ENCODE measurements at regions not wholly inside any gene's neighbourhood (a gene's known extent, or its start where the extent isn't known, plus 50 kb on each side); places are given as distances from the start of the nearest gene placed in this dataset.

- no peak for DNase-seq
- intact Hi-C loops (cut with DNase I) = no loop called here
- no peak for ATAC-seq
Measured at GRCh38 chr4:15130441-15130840, 128.2 kb downstream of the CPEB2 start.

GRCh38 chr4:15131551-15131950 is 129.3 kb downstream of the CPEB2 start:
- H3K4me1 ChIP-seq = no peaks in the 10 kb centered on the region
- TF ChIP-seq POLR2A (IDR thresholded peaks at IDR 0.05) (no peak), CTCF (IDR thresholded peaks at IDR 0.05) (no peak)
- WGBS, 2 donors = 61 to 65% methylated on average over 7 of the region's 7 CpGs
- no peak overlapping the region for H3K27ac ChIP-seq
- H3K9me3 ChIP-seq = no peaks in the 10 kb centered on the region
- no peaks in the 10 kb centered on the region for H3K36me3 ChIP-seq (replicated peaks in 1 of 2; ENCODE audit: insufficient read depth in 1 of 2, low read depth in 2 of 2)
- intact Hi-C loops (cut with DNase I) = no loop called here
- H3K27me3 ChIP-seq = no peaks in the 10 kb centered on the region
- DNase-seq (no peak), ATAC-seq (no peak)
- H3K4me3 ChIP-seq = no peak overlapping the region

More at GRCh38 chr4:15130441-15130840, 128.2 kb downstream of the CPEB2 start:
- Histone ChIP-seq H3K4me3 (no peak overlapping the region), H3K4me1 (no peaks in the 10 kb centered on the region), H3K36me3 (replicated peaks in 1 of 2; ENCODE audit: insufficient read depth in 1 of 2, low read depth in 2 of 2) (no peaks in the 10 kb centered on the region), H3K9me3 (no peaks in the 10 kb centered on the region), H3K27me3 (no peaks in the 10 kb centered on the region), H3K27ac (no peak overlapping the region)
- 65 to 69% methylated on average over 2 of the region's 2 CpGs for WGBS, 2 donors
- TF ChIP-seq CTCF (IDR thresholded peaks at IDR 0.05) (no peak), POLR2A (IDR thresholded peaks at IDR 0.05) (no peak)

GRCh38 chr4:15132739-15133138 is 130.5 kb downstream of the CPEB2 start:
- no peaks in the 10 kb centered on the region for H3K27me3 ChIP-seq
- no peak for TF ChIP-seq POLR2A (IDR thresholded peaks at IDR 0.05)
- TF ChIP-seq CTCF (IDR thresholded peaks at IDR 0.05) = no peak
- DNase-seq (no peak), ATAC-seq (no peak)
- intact Hi-C loops (cut with DNase I) = no loop called here
- H3K4me1 ChIP-seq = no peaks in the 10 kb centered on the region
- no peak overlapping the region for H3K27ac ChIP-seq
- H3K36me3 ChIP-seq (replicated peaks in 1 of 2; ENCODE audit: insufficient read depth in 1 of 2, low read depth in 2 of 2) = no peaks in the 10 kb centered on the region
- H3K4me3 ChIP-seq = no peak overlapping the region
- 59 to 63% methylated on average over 4 of the region's 4 CpGs for WGBS, 2 donors
- no peaks in the 10 kb centered on the region for H3K9me3 ChIP-seq

GRCh38 chr4:15139599-15139998 is 137.3 kb downstream of the CPEB2 start:
- H3K36me3 ChIP-seq (replicated peaks in 1 of 2; ENCODE audit: insufficient read depth in 1 of 2, low read depth in 2 of 2) = no peaks in the 10 kb centered on the region
- no peak overlapping the region for H3K27ac ChIP-seq
- DNase-seq (no peak), ATAC-seq (no peak)
- no peaks in the 10 kb centered on the region for H3K4me1 ChIP-seq
- H3K9me3 ChIP-seq = no peaks in the 10 kb centered on the region
- intact Hi-C loops (cut with DNase I) = no loop called here
- no peak for TF ChIP-seq CTCF (IDR thresholded peaks at IDR 0.05)
- no peak for TF ChIP-seq POLR2A (IDR thresholded peaks at IDR 0.05)
- 64 to 71% methylated on average over 1 of the region's 1 CpG for WGBS, 2 donors
- H3K27me3 ChIP-seq = no peaks in the 10 kb centered on the region
- no peak overlapping the region for H3K4me3 ChIP-seq

GRCh38 chr4:15142201-15142600 is 139.9 kb downstream of the CPEB2 start:
- intact Hi-C loops (cut with DNase I) = no loop called here
- 95 to 100% methylated on average over 1 of the region's 1 CpG for WGBS, 2 donors
- TF ChIP-seq POLR2A (IDR thresholded peaks at IDR 0.05) (no peak), CTCF (IDR thresholded peaks at IDR 0.05) (no peak)
- no peaks in the 10 kb centered on the region for H3K27me3 ChIP-seq
- H3K4me1 ChIP-seq = no peaks in the 10 kb centered on the region
- no peak overlapping the region for H3K4me3 ChIP-seq
- no peak overlapping the region for H3K27ac ChIP-seq
- ATAC-seq (no peak), DNase-seq (no peak)
- H3K9me3 ChIP-seq = no peaks in the 10 kb centered on the region
- no peaks in the 10 kb centered on the region for H3K36me3 ChIP-seq (replicated peaks in 1 of 2; ENCODE audit: insufficient read depth in 1 of 2, low read depth in 2 of 2)

Data from body of pancreas (tissue), 4 donors.